ENCODE measurements at regions not wholly inside any gene's neighbourhood (a gene's known extent, or its start where the extent isn't known, plus 50 kb on each side); places are given as distances from the start of the nearest gene placed in this dataset.

GRCh38 chr16:54623636-54624035 lies 307.0 kb upstream of the IRX5 start:
- H3K27me3 Mint-ChIP-seq (ENCODE audit: unreplicated experiment), result peaks cover 25% of the 10 kb centered on the region
- intact Hi-C loops (cut with micrococcal nuclease; ENCODE audit: unreplicated experiment), result no loop called here
- CTCF ChIA-PET, result no interaction called here

GRCh38 chr16:54620197-54620596 lies 310.5 kb upstream of the IRX5 start:
- Mint-ChIP-seq H3K36me3 (ENCODE audit: insufficient read depth, unreplicated experiment) (no peaks in the 10 kb centered on the region), H3K27ac (ENCODE audit: unreplicated experiment) (no peak overlapping the region), H3K27me3 (ENCODE audit: unreplicated experiment) (peaks cover 17% of the 10 kb centered on the region), H3K4me1 (ENCODE audit: low read depth, unreplicated experiment) (no peaks in the 10 kb centered on the region), H3K9me3 (ENCODE audit: low read depth, unreplicated experiment) (no peaks in the 10 kb centered on the region), H3K4me3 (ENCODE audit: low read depth, unreplicated experiment) (no peak overlapping the region)
- DNase-seq, result no peak
- CTCF ChIA-PET, result no interaction called here
- intact Hi-C loops (cut with micrococcal nuclease; ENCODE audit: unreplicated experiment), result no loop called here
- no TSS peak for BruUV-seq (replicated peaks)
- TF ChIP-seq CTCF (IDR thresholded peaks at IDR 0.05; ENCODE audit: unreplicated experiment), result no peak

More at GRCh38 chr16:54623636-54624035, 307.0 kb upstream of the IRX5 start:
- TF ChIP-seq CTCF (IDR thresholded peaks at IDR 0.05; ENCODE audit: unreplicated experiment), result no peak
- Mint-ChIP-seq H3K36me3 (ENCODE audit: insufficient read depth, unreplicated experiment) (no peaks in the 10 kb centered on the region), H3K4me1 (ENCODE audit: low read depth, unreplicated experiment) (no peaks in the 10 kb centered on the region), H3K27ac (ENCODE audit: unreplicated experiment) (no peak overlapping the region), H3K9me3 (ENCODE audit: low read depth, unreplicated experiment) (peaks cover 3% of the 10 kb centered on the region), H3K4me3 (ENCODE audit: low read depth, unreplicated experiment) (no peak overlapping the region)
- no peak for DNase-seq
- no TSS peak for BruUV-seq (replicated peaks)

GRCh38 chr16:54616610-54617009 lies 314.1 kb upstream of the IRX5 start:
- Mint-ChIP-seq H3K27me3 (ENCODE audit: unreplicated experiment) (no peaks in the 10 kb centered on the region), H3K27ac (ENCODE audit: unreplicated experiment) (no peak overlapping the region), H3K4me3 (ENCODE audit: low read depth, unreplicated experiment) (no peak overlapping the region), H3K36me3 (ENCODE audit: insufficient read depth, unreplicated experiment) (no peaks in the 10 kb centered on the region), H3K4me1 (ENCODE audit: low read depth, unreplicated experiment) (no peaks in the 10 kb centered on the region), H3K9me3 (ENCODE audit: low read depth, unreplicated experiment) (no peaks in the 10 kb centered on the region)
- no peak for DNase-seq
- BruUV-seq (replicated peaks), result no TSS peak
- TF ChIP-seq CTCF (IDR thresholded peaks at IDR 0.05; ENCODE audit: unreplicated experiment), result no peak
- CTCF ChIA-PET, result no interaction called here
- intact Hi-C loops (cut with micrococcal nuclease; ENCODE audit: unreplicated experiment), result no loop called here

- Mint-ChIP-seq H3K36me3 (ENCODE audit: insufficient read depth, unreplicated experiment) (no peaks in the 10 kb centered on the region), H3K27ac (ENCODE audit: unreplicated experiment) (no peak overlapping the region), H3K9me3 (ENCODE audit: low read depth, unreplicated experiment) (peaks cover 3% of the 10 kb centered on the region), H3K27me3 (ENCODE audit: unreplicated experiment) (no peaks in the 10 kb centered on the region), H3K4me1 (ENCODE audit: low read depth, unreplicated experiment) (no peaks in the 10 kb centered on the region), H3K4me3 (ENCODE audit: low read depth, unreplicated experiment) (no peak overlapping the region)
- DNase-seq, result no peak
- intact Hi-C loops (cut with micrococcal nuclease; ENCODE audit: unreplicated experiment), result no loop called here
- no TSS peak for BruUV-seq (replicated peaks)
- CTCF ChIA-PET, result no interaction called here
- no peak for TF ChIP-seq CTCF (IDR thresholded peaks at IDR 0.05; ENCODE audit: unreplicated experiment)
These were observed 319.0 kb upstream of the IRX3 start for GRCh38 chr16:54605536-54606066.
